Memory B cell (primary cell): ENCODE measurements at regions not wholly inside any gene's neighbourhood (a gene's known extent, or its start where the extent isn't known, plus 50 kb on each side); places are given as distances from the start of the nearest gene placed in this dataset.

Source experiments
- ATAC-seq: fragments of 150-1000 bp; cut with Tn5 transposase; 2 replicates; pipeline ENCODE4 v1.10.0; 2021; ENCODE audit warnings: low read depth, mild to moderate bottlenecking, moderate library complexity
- DNase-seq, 2 donors: peaks; one replicate each; pipeline ENCODE4 v3.0.0; 2022; ENCODE audit warnings: low spot score in 2 of 2
- H3K27ac Mint-ChIP-seq: one replicate; pipeline ENCODE4 v1.8.0; 2022; ENCODE audit warnings: mild to moderate bottlenecking, moderate library complexity, mixed read lengths
- H3K27me3 Mint-ChIP-seq: one replicate; pipeline ENCODE4 v1.8.0; 2022; ENCODE audit warnings: mixed read lengths
- H3K36me3 Mint-ChIP-seq: one replicate; pipeline ENCODE4 v1.8.0; 2022; ENCODE audit warnings: mild to moderate bottlenecking, mixed read lengths
- H3K4me1 Mint-ChIP-seq: one replicate; pipeline ENCODE4 v1.8.0; 2022; ENCODE audit warnings: mixed read lengths
- H3K4me3 Mint-ChIP-seq: one replicate; pipeline ENCODE4 v1.8.0; 2022; ENCODE audit warnings: mild to moderate bottlenecking, moderate library complexity, mixed read lengths
- H3K9me3 Mint-ChIP-seq: one replicate; pipeline ENCODE4 v1.8.0; 2022; ENCODE audit warnings: mixed read lengths

DNA sequence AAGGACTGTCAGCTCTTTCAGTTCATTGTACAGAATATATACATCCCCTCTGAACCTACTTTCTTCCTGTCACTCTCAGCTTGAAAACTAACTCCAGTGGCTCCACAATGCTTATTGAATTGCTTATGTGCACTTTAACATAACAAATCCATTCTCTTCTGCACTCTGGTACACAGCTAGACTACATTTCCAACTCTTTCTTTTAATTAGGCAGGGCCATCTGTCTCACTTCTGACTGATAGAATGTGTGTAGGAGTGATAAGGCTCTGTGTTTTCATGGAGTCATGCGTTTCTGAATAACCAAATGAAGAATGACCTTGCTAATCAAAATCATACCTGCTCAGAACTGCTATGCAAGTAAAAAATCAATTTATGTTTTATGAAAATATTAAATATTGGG lies 278.5 kb upstream of the CCDC179 start:
- Mint-ChIP-seq H3K27me3 (peaks cover 2% of the 10 kb centered on the region), H3K27ac (no peak overlapping the region), H3K36me3 (no peaks in the 10 kb centered on the region), H3K4me3 (no peak overlapping the region), H3K4me1 (no peaks in the 10 kb centered on the region), H3K9me3 (peaks cover 3% of the 10 kb centered on the region)
- ATAC-seq = no peak
- DNase-seq = no peak

DNA sequence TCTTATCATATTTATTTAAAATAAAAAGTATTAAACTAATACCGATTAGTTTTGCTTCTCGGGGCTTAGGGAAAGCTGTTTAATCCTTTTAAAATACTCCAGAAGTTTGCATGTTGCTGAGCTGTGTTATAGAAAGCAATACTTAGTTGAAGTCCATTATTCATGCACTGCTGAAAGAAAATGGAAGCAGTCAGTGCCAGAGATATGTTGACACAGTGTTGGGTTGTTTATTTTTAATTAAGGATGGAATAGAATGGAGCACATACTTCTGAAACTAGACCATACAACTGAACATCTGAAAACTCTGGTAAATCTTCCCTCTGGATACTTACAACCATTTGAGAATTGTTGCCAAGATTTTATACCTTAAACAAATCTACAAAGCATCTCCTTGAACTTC lies 282.7 kb upstream of the CCDC179 start:
- no peaks in the 10 kb centered on the region for H3K36me3 Mint-ChIP-seq
- H3K4me1 Mint-ChIP-seq = no peaks in the 10 kb centered on the region
- H3K4me3 Mint-ChIP-seq = no peak overlapping the region
- no peaks in the 10 kb centered on the region for H3K27me3 Mint-ChIP-seq
- H3K27ac Mint-ChIP-seq = no peak overlapping the region
- no peak for ATAC-seq
- no peak for DNase-seq
- peaks cover 3% of the 10 kb centered on the region for H3K9me3 Mint-ChIP-seq

DNA sequence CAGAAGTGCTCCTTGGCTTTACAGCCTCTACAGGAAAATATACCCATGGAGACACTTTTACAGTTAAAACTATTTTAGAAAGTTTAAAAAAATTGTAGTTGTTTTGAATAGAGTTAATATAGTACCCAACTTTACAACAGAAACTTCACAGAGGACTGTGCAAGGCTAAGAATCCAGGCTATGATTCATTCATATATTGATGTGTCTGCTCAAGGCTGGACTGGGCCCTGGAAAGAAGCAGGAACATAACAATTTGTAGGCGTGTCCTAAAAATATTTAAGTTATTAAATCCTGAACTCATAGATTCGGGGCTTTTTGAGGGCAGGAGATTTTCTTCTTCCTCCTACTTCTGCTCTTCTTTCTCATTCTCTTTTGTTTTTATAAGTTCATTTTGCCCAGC lies 291.5 kb upstream of the CCDC179 start:
- H3K36me3 Mint-ChIP-seq = no peaks in the 10 kb centered on the region
- H3K4me3 Mint-ChIP-seq = no peak overlapping the region
- DNase-seq (no peak), ATAC-seq (no peak)
- H3K4me1 Mint-ChIP-seq = no peaks in the 10 kb centered on the region
- no peaks in the 10 kb centered on the region for H3K9me3 Mint-ChIP-seq
- no peaks in the 10 kb centered on the region for H3K27me3 Mint-ChIP-seq
- no peak overlapping the region for H3K27ac Mint-ChIP-seq

DNA sequence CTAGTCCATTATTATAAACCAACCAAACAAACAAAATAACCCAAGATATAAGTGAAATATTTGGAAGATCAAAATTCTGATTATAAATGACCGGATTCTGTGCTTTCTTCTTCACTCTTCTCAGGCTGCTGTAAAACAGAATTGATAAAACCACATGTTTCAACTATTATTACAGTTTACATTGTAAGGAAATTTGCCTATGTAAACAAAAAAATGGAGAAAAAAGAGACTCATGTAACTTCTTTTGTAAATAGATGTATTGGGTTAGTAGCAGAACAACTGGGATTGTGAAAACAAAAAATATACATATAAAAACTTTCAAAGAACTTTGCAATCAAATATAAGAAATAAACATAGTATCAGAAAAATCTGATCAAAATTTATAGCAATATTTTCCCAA lies 295.2 kb upstream of the CCDC179 start:
- no peaks in the 10 kb centered on the region for H3K9me3 Mint-ChIP-seq
- H3K4me1 Mint-ChIP-seq = no peaks in the 10 kb centered on the region
- H3K4me3 Mint-ChIP-seq = no peak overlapping the region
- H3K27me3 Mint-ChIP-seq = no peaks in the 10 kb centered on the region
- ATAC-seq (no peak), DNase-seq (no peak)
- no peaks in the 10 kb centered on the region for H3K36me3 Mint-ChIP-seq
- H3K27ac Mint-ChIP-seq = no peak overlapping the region

DNA sequence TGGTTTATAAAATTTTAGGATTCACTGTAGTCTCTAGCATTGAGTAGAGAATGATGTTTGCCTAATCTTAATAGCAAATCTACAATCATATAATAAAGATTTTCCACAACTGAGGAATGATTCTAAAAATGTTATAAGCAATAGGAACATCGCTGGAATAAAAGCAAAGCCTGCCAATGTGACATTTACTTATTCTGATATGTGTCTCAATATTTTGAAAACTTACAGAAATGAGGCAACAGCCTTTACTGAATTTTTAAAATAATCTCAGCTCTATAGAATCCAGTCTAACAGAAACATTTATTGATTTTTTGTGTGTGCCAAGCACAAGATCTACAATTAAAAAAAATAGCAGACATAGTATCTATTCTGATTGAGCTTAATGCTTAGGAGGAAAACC lies 303.7 kb upstream of the CCDC179 start:
- H3K4me3 Mint-ChIP-seq = no peak overlapping the region
- H3K36me3 Mint-ChIP-seq = no peaks in the 10 kb centered on the region
- peaks cover 2% of the 10 kb centered on the region for H3K9me3 Mint-ChIP-seq
- no peak overlapping the region for H3K27ac Mint-ChIP-seq
- no peak for DNase-seq
- H3K27me3 Mint-ChIP-seq = no peaks in the 10 kb centered on the region
- no peaks in the 10 kb centered on the region for H3K4me1 Mint-ChIP-seq
- no peak for ATAC-seq

DNA sequence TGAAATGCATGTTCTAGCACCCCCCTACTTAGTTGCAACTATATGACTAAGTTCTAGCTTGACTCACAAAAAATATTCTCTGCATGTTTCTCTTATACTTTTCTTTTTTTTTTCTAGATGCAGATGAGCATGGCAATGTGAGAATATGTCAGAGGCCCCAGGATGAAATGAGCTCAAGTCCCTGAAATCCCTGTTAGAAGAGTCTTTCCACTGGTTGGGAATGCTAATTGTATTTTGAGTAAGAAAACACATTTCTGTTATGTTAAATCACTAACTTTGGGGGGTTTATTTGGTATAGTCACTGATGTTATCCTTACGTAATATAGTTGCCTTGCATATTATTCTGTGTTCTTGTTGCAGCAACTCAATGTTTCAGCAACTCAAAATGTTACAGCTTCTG lies 306.1 kb upstream of the CCDC179 start:
- Mint-ChIP-seq H3K4me3 (no peak overlapping the region), H3K4me1 (no peaks in the 10 kb centered on the region), H3K27me3 (no peaks in the 10 kb centered on the region), H3K27ac (no peak overlapping the region), H3K36me3 (no peaks in the 10 kb centered on the region), H3K9me3 (peaks cover 2% of the 10 kb centered on the region)
- DNase-seq (no peak), ATAC-seq (no peak)

DNA sequence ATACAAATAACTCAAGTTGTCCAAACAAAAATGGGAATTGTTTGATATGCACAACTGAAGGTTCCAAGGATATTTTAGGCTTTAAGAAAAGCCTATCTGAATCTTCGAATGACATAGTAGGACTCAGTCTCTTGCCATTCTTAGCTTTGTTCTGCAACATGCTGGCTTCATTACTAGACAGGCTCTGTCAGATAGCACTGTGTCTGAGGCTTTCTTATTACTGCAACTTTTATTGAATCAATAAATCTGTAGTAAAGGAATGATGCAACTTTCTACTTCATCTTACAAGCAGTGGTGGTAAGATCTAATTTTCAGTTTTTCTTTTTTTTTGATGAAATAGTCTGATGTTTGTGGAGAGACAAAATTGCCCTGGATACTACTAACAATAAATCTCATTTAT lies 319.3 kb upstream of the CCDC179 start:
- ATAC-seq = no peak
- Mint-ChIP-seq H3K27me3 (no peaks in the 10 kb centered on the region), H3K36me3 (no peaks in the 10 kb centered on the region), H3K27ac (no peak overlapping the region), H3K4me3 (no peak overlapping the region), H3K4me1 (no peaks in the 10 kb centered on the region), H3K9me3 (peaks cover 6% of the 10 kb centered on the region)
- DNase-seq = no peak

DNA sequence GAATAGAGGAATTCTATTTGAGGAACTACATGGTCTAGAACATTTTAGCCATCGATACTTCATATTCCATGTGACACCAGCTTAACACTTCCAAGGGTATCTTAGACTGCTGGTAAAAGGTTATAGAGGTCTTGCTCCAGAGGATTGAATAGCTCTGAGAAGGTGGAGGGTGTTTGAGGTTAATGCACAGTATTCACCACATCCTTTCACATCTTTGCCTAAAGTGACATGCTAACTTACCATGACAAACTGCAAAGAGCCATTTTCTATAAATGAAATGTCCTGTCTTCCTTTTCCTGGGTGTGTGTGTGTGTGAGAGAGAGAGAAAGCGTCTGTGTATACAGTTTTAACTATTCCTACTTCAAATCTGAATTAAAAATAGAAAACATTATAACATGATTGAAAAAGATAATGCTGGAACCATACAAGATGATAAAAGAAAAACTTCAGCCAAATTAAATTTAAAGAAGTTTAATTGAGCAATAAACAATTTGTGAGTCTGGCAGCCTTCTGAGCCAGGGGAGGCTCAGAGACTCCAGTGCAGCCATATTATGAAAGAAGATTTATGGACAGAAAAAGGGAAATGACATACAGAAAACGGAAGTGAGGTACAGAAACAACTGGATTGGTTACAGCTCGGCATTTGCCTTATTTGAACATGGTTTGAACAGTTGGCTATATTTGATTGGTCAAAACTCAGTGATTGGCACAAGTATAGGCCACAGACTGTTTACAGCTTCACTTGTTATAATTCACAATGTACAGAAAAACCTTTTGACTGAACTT lies 320.9 kb upstream of the CCDC179 start:
- Mint-ChIP-seq H3K27ac (no peak overlapping the region), H3K4me1 (no peaks in the 10 kb centered on the region), H3K4me3 (no peak overlapping the region), H3K9me3 (peaks cover 5% of the 10 kb centered on the region), H3K36me3 (no peaks in the 10 kb centered on the region), H3K27me3 (no peaks in the 10 kb centered on the region)
- no peak for ATAC-seq
- DNase-seq = no peak

DNA sequence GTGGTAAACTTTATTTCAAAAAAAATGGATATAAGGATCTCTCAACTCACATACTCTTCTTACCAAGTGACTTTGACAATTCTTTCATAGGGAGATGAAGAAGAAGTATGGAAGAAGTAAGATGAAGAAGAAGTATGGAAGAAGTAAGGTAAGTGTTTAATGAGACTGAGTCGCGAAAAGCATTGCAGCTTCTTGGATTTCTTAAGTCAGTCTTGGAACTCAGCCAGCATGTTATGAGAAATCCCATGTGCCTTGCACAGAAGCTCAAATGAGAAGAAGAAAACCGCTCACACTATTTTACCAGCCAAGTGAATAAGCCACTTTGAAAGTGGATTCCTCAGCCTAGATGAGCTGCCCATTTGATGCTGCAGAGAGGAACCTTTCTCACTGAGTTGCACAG lies 332.0 kb upstream of the CCDC179 start:
- Mint-ChIP-seq H3K36me3 (no peaks in the 10 kb centered on the region), H3K9me3 (peaks cover 6% of the 10 kb centered on the region), H3K4me1 (no peaks in the 10 kb centered on the region), H3K27me3 (no peaks in the 10 kb centered on the region), H3K4me3 (no peak overlapping the region), H3K27ac (no peak overlapping the region)
- ATAC-seq (no peak), DNase-seq (no peak)

DNA sequence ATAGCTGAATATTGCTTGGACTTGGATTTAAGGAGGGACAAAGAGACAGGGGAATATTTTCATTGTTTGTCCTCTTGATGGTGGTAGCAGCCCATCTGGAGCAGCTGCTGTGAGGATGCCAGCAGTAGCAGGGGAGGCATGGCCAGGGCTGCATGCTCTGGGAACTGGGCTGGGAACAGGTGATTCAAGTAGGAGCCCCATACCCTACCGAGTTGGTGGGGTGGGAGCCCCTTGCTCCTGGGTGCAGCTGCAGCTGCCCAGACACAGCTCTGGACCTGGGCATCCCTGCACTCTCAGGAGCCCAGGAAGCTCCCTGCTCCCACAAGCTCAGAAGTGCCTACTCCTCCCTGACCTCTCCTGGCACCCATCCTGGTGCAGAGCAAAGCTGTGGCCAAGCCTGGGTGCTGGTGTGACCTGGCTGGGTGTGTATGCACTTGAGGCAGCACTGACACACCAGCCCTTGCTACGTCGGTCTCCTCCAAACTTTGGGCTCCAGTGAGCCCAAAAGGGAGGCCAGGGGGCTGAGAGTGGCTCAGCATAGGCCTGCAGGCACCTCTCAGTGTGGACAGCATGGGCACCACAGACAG lies 341.8 kb upstream of the CCDC179 start:
- ATAC-seq = no peak
- peaks cover 7% of the 10 kb centered on the region for H3K9me3 Mint-ChIP-seq

DNA sequence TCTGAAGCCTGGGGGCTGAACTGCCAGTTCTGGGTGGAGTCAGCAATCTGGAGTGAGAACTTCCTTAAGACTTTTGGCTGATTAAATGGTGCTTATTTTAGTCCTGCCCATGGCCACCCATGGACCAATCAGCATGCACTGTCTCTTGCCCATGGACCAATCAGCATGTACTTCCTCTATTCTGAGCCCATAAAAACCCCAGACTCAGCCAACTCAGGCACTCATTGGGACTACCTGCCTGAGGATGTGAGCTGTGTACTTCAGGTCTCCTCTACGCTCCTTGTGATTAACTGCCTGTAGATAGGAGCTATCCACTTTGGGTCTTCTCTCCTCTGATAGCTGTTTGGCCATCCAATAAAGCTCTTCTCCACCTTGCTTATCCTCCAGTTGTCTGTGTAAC lies 342.3 kb upstream of the CCDC179 start:
- no peaks in the 10 kb centered on the region for H3K27me3 Mint-ChIP-seq
- no peaks in the 10 kb centered on the region for H3K36me3 Mint-ChIP-seq
- peaks cover 7% of the 10 kb centered on the region for H3K9me3 Mint-ChIP-seq
- H3K27ac Mint-ChIP-seq = no peak overlapping the region
- no peak for ATAC-seq
- DNase-seq = no peak
- no peak overlapping the region for H3K4me3 Mint-ChIP-seq
- no peaks in the 10 kb centered on the region for H3K4me1 Mint-ChIP-seq

More for the DNA sequence above, 341.8 kb upstream of the CCDC179 start:
- no peaks in the 10 kb centered on the region for H3K4me1 Mint-ChIP-seq
- no peak overlapping the region for H3K4me3 Mint-ChIP-seq
- no peak overlapping the region for H3K27ac Mint-ChIP-seq
- DNase-seq = no peak
- no peaks in the 10 kb centered on the region for H3K27me3 Mint-ChIP-seq
- H3K36me3 Mint-ChIP-seq = no peaks in the 10 kb centered on the region

DNA sequence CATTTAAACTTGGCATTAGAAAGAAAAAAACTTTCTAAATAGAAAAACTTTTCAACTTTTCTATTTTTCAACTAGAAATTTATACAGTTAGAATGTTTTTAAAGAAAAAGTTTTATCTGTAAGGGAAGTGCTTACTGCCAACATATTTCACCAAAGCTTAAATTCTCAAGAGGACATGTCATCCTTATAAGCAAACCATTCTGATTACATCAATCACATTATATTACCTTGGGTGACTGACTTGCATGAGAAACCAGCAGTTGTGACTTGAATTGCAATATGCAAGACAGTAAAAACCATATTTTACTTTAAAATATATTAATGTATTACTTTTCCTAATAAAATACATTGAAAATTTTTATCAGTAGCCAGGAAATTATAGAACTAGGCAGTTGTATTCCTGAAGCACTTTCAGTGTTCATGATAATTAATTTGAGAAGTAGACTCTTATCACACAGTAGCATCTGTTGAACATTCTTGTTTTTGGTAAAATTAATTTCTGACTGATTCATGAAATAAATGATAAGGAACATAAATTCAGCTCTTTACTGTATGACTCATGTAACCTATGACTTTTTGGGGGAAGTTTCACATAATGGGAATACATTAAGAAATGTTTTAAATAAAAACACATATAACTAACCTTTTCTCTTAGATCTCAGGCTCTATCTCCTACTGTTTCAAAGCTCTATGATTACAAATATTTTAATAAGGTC lies 345.0 kb upstream of the CCDC179 start:
- Mint-ChIP-seq H3K4me3 (no peak overlapping the region), H3K36me3 (no peaks in the 10 kb centered on the region), H3K27me3 (no peaks in the 10 kb centered on the region), H3K9me3 (peaks cover 6% of the 10 kb centered on the region), H3K4me1 (no peaks in the 10 kb centered on the region), H3K27ac (no peak overlapping the region)
- no peak for DNase-seq
- no peak for ATAC-seq

DNA sequence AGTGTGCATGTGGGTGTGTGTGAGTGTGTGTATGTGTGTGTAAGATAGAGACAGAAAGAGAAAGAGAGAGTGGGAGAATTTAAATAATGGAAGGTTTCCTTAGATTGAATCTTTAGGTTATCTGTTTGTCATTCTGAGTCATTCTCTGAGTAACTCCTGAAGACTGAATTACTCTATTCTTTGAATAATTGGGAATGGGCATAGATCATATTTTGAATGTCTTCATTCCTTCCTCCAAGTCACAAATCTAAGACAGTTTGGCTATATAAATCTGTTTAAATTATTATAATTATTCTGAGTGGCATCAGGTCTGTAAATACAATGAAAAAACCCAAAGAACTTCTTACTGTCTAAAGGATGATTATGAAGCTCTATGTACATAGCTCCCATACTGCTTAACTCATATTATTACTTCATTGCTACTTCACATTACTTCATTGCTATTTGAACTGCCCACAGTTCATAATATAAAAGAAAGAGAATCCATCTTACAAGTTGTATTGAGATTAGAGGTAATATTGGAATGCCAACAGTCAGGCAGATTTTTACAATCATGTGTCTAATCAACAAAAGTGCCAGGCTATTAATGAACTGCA lies 346.6 kb upstream of the CCDC179 start:
- H3K27ac Mint-ChIP-seq = no peak overlapping the region
- ATAC-seq = no peak
- H3K4me3 Mint-ChIP-seq = no peak overlapping the region
- peaks cover 4% of the 10 kb centered on the region for H3K9me3 Mint-ChIP-seq
- no peaks in the 10 kb centered on the region for H3K4me1 Mint-ChIP-seq
- DNase-seq = no peak
- H3K27me3 Mint-ChIP-seq = no peaks in the 10 kb centered on the region
- H3K36me3 Mint-ChIP-seq = no peaks in the 10 kb centered on the region

DNA sequence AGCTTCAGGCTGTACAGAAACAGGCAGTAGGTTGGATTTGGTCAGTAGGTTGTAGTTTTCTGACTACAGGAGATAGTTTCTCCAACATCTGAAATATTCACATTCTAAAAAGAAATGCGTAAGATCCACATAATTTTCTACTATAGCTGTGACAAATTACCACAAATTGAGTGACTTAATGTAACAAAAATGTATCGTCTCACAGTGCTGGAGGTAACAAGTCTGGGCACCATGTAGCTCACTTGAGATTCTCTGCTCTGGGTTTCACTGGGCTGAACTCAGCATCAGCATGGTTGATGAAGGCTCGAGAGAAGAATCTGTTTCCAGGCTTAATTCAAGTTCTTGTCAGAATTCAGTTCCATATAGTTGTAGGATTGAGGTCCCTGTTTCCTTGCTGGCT lies 350.9 kb upstream of the CCDC179 start:
- ATAC-seq = no peak
- H3K4me1 Mint-ChIP-seq = no peaks in the 10 kb centered on the region
- DNase-seq = no peak
- H3K27me3 Mint-ChIP-seq = no peaks in the 10 kb centered on the region
- H3K9me3 Mint-ChIP-seq = peaks cover 4% of the 10 kb centered on the region
- H3K27ac Mint-ChIP-seq = no peak overlapping the region
- no peak overlapping the region for H3K4me3 Mint-ChIP-seq
- no peaks in the 10 kb centered on the region for H3K36me3 Mint-ChIP-seq
